ENCODE measurements at regions not wholly inside any gene's neighbourhood (a gene's known extent, or its start where the extent isn't known, plus 50 kb on each side); places are given as distances from the start of the nearest gene placed in this dataset.
A peak's percentile ranks its signal among the peaks of the same experiment; 100 is the strongest.
"Not testable (repeated sequence)": the region's sequence is repeated elsewhere in the genome, so short reads cannot be mapped to it uniquely, and the experiment has no call there.

DNA sequence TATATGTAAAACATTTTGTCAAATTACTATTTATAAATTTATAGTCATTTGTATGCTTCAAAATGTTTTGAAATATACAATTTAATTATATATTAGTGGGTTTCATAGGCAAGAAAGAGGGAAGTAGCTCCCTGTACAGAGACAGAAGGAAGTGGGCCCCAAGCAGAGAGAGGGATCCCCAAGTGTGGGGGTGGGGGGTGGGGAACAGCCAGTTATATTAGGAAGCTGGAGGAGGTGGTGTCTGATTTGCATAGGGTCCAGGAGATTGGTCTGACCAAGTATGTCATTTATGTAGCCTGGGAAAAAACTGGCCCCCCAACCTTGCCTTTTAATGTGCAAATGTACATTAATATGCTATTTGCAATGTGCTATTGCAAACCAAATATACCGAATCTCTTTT lies 76.5 kb upstream of the ZSWIM2 start:
- no peak for DNase-seq

- not testable (repeated sequence) for DNase-seq
These were observed 73.3 kb upstream of the ZSWIM2 start for GRCh38 chr2:186922316-186922715.

DNA sequence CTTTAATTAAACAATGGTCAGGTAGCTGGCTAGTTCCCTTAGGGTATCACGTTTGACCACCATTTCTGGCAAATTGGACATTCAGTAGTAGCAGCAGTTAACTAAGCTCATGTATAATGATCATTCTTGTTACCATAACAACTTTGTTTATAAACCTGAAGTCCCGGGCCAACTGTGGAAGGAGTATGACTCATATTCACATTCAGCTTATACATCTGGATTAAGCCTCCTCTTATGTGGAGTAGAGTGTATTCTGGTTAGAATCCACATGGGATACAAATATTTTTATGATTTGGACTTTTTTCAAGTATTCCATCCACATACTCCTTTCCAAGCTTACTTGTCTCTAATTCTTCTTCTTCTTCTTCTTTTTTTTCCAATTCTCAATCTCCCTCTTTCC lies 70.3 kb upstream of the ZSWIM2 start:
- DNase-seq = peak; percentile 6

GRCh38 chr2:186918495-186918894 lies 69.5 kb upstream of the ZSWIM2 start:
- no peak for DNase-seq

GRCh38 chr2:186917866-186918265 lies 68.9 kb upstream of the ZSWIM2 start:
- DNase-seq = no peak

DNA sequence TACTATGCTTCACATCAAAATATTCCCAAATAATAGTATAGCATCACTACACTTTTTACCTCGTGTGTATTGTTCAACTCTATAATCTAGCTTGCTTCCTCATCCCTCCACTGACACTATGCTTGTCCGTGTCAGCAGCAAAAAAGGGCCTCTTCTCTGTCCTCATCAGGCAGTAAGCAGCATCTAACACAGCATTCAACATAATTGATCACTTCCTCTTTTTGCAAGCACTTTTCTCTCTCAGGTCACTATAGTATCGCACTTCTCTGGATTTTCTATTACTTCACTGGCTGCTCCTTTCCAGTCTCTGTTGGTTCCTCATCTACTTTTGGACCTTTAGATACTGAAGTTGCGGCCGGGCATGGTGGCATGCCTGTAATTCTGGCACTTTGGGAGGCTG lies 64.9 kb upstream of the ZSWIM2 start:
- no peak for DNase-seq

DNA sequence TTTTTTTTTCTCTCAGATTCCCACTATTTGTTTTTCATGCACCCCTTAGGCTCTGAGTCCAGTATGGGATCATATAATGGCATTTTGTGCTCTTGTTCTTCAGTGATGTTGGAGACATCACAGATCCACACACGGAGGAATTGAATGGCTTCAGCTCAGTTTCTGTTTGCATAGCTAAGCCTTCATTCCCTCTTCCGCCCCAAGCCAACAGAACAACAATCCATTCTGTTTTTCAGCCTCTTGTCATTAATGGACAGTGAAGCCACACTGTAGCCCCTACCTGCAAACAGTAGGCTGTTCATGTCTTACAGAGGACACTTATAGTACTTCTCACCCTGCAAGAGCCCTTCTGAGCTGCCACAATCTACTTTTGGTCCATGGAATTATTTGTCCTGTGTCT lies 64.0 kb upstream of the ZSWIM2 start:
- DNase-seq = no peak

GRCh38 chr2:186911551-186912085 lies 62.6 kb upstream of the ZSWIM2 start:
- no peak for DNase-seq

GRCh38 chr2:186910996-186911395 lies 62.0 kb upstream of the ZSWIM2 start:
- DNase-seq = no peak

GRCh38 chr2:186909095-186909494 lies 60.1 kb upstream of the ZSWIM2 start:
- DNase-seq = no peak

DNA sequence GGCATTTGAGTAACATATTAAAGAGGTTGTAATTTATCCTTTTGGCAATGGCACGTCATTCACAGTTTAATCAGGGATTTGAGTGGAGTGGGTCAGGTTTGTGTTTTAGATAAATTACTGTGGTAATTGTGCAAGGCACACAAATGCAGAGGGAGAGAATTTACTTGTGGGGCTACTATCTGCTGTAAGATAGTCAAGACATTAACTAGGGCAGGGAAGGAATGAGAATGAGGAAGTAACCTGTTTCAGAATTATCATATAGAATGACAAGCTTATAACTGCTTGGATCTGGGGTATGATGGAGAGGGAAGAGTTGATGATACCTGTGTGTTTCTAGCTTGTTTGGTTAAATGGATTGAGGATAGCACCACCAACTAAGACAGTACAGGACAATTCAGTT lies 58.9 kb upstream of the ZSWIM2 start:
- DNase-seq = no peak

GRCh38 chr2:186903216-186903615 lies 54.2 kb upstream of the ZSWIM2 start:
- DNase-seq = no peak

Measured in T1000 (cell line).